Adrenal gland (tissue), 5 donors: ENCODE measurements at regions not wholly inside any gene's neighbourhood (a gene's known extent, or its start where the extent isn't known, plus 50 kb on each side); places are given as distances from the start of the nearest gene placed in this dataset.

ENCODE experiments used
- POLR2A ChIP-seq, 2 donors: fragments of 450-650 bp; IDR thresholded peaks; one replicate each; pipeline ENCODE4 v1.6.1; 2017; ENCODE audit warnings: antibody characterized with exemption in 2 of 2, mild to moderate bottlenecking in 2 of 2, moderate library complexity in 1 of 2
- TF ChIP-seq, protein P1 (sequence below), 6 experiments: fragments of 450-650 bp in 4 of 6; fragments of 200-600 bp in 2 of 6; sonication (generic) in 1 of 6; IDR thresholded peaks; 1 replicate in 5 of 6; 2 replicates in 1 of 6; pipeline versions ENCODE4 v1.5.1 to v1.8.0; 2016 to 2021; ENCODE audit warnings: antibody characterized with exemption in 6 of 6, mild to moderate bottlenecking in 2 of 6, moderate library complexity in 1 of 6
- donor health status: DM: no; HTN: no; CAD: no.

DNA sequence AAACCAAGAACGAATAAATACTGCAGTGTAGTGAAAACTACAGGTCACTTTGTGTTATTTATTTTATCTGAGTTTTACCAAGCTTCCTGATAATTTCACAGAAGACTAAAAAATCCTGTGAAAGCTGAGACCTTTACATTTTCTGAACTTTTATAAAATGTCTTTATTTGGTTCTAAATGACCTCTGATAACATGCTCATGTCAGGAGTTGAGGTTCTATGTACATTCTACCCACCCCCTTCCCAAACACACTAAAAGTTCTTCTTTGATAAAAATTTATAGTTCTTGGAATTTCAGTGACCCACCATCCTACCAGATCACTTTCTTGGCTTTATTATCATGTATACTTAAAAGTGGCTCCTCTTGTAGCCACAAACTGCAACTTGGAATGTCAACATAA lies 463.1 kb downstream of the PIK3C3 start:
- TF ChIP-seq, protein P1, sequence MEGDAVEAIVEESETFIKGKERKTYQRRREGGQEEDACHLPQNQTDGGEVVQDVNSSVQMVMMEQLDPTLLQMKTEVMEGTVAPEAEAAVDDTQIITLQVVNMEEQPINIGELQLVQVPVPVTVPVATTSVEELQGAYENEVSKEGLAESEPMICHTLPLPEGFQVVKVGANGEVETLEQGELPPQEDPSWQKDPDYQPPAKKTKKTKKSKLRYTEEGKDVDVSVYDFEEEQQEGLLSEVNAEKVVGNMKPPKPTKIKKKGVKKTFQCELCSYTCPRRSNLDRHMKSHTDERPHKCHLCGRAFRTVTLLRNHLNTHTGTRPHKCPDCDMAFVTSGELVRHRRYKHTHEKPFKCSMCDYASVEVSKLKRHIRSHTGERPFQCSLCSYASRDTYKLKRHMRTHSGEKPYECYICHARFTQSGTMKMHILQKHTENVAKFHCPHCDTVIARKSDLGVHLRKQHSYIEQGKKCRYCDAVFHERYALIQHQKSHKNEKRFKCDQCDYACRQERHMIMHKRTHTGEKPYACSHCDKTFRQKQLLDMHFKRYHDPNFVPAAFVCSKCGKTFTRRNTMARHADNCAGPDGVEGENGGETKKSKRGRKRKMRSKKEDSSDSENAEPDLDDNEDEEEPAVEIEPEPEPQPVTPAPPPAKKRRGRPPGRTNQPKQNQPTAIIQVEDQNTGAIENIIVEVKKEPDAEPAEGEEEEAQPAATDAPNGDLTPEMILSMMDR (IDR thresholded peaks at IDR 0.05) = no peak
- TF ChIP-seq POLR2A (IDR thresholded peaks at IDR 0.05) = no peak
